GM23248 (cell line): ENCODE measurements at regions not wholly inside any gene's neighbourhood (a gene's known extent, or its start where the extent isn't known, plus 50 kb on each side); places are given as distances from the start of the nearest gene placed in this dataset.

Experiments used
- EZH2 ChIP-seq: fragments of 200-600 bp; sonication (generic); IDR thresholded peaks from 2 replicates; pipeline ENCODE4 v1.6.1; 2018; ENCODE audit warnings: antibody characterized with exemption, mild to moderate bottlenecking; ENCODE audit not compliant: insufficient read depth, poor library complexity, severe bottlenecking
- EZH2phosphoT487 ChIP-seq: fragments of 200-600 bp; sonication (generic); IDR thresholded peaks from 2 replicates; pipeline ENCODE4 v1.6.1; 2018; ENCODE audit warnings: antibody characterized with exemption, moderate library complexity, mild to moderate bottlenecking, low read depth; ENCODE audit not compliant: insufficient read depth

DNA sequence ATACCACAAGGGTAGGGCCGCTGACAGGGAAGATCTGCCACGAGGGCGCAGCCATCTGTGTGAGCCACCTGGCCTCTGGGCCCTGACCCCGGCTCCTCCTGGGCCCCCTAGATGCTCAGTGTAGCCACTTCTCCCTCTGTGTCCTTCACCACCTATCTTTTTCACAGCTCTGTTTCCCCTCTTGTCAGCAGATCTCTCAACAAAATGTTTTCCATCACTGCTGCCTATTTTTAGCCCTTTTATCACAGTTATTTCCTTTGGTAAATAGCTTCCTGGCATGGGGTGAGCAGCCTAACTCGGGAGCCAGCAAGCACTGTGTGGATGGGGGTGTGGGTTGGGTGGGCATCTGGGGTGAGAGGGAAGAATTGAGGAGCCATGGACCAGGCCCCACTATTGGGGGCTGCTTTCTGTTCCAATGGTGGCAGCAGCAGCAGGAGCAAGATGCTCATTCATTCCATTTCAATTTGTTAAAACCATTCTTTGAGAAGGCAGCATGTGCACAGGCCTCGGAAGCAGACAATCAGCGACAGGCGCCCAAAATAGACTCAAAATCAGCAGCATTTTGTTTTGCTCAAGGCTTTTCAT, 135.2 kb upstream of the NAV2 start:
- TF ChIP-seq EZH2 (no peak), EZH2phosphoT487 (no peak)
